ENCODE measurements at regions not wholly inside any gene's neighbourhood (a gene's known extent, or its start where the extent isn't known, plus 50 kb on each side); places are given as distances from the start of the nearest gene placed in this dataset.

DNA sequence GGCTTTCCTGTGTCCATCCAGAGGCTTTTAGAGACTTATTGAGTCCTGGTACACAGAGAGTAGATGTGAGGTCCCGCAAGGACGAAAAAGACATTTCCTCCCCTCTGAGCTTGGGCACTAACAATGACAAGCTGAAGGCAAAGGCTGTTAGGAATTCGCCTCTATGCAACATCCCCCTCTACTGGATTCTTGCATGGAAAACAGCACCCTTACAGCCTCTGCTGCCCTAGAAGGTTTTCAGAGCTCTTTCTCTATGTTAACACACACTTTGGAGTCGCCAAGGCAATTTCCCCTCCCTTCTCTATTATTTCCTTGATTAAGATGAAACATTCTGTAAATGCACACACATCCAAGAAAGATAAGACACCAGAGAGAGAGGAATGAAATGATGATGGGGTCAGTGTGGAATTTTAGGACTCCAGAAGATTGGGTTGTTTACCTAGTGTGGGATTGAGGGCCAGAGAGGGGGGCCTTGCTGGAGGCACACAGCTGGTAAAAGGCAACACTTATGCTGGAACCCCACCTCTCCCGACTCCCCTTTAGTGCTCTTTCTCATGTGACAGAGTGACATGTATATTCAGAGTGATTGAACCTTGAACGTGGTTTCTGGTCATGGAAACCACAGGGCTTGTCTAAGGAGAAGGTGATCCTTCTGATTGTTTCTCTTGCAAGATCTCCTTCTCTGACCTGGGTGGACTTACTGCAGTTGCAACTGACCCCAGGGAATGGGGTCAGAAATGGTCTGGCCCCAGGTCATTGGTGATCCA lies 300.7 kb downstream of the CLIC5 start:
- no peak for FAIRE-seq
- peak; percentile 22 to 75 for DNase-seq (ENCODE audit: low spot score in 2 of 2)

- DNase-seq (ENCODE audit: low spot score in 2 of 2) (no peak), FAIRE-seq (no peak)
These were observed 301.5 kb downstream of the CLIC5 start for GRCh38 chr6:45714006-45714730.

Measured in frontal cortex (tissue), 3 donors.